OCI-LY1 (cell line): ENCODE measurements at regions not wholly inside any gene's neighbourhood (a gene's known extent, or its start where the extent isn't known, plus 50 kb on each side); places are given as distances from the start of the nearest gene placed in this dataset.

Source experiments
- CTCF ChIP-seq: fragments of 200-600 bp; sonication (generic), shearing (Covaris generic); IDR thresholded peaks from 2 replicates; pipeline ENCODE4 v1.5.1; 2017; ENCODE audit warnings: mild to moderate bottlenecking, antibody characterized with exemption, low read length, moderate library complexity, mixed read lengths
- EZH2 ChIP-seq: fragments of 200-600 bp; sonication (generic), shearing (Covaris generic); IDR thresholded peaks from 2 replicates; pipeline ENCODE4 v1.8.0; 2017; ENCODE audit warnings: borderline replicate concordance, mixed run types, mild to moderate bottlenecking, antibody characterized with exemption, low read length, moderate library complexity, mixed read lengths

- TF ChIP-seq EZH2 (no peak), CTCF (no peak)
These were observed 986.9 kb downstream of the TMEM121 start for GRCh38 chr14:106513302-106513701.
